ENCODE measurements at regions not wholly inside any gene's neighbourhood (a gene's known extent, or its start where the extent isn't known, plus 50 kb on each side); places are given as distances from the start of the nearest gene placed in this dataset.

GRCh38 chr6:67974931-67975330 is 660.2 kb upstream of the ADGRB3 start:
- TF ChIP-seq JUN (IDR thresholded peaks at IDR 0.05; ENCODE audit: low read depth, low read length) (no peak), FOSL1 (IDR thresholded peaks at IDR 0.05; ENCODE audit: insufficient read depth, low read depth, low read length) (no peak), CTCF (IDR thresholded peaks at IDR 0.05; ENCODE audit: control extremely low read depth in 1 of 3, insufficient read depth in 1 of 3, low read depth in 1 of 3, low read length in 3 of 3) (no peak), KDM1A (IDR thresholded peaks at IDR 0.05; ENCODE audit: borderline replicate concordance, low read length) (no peak), TBP (IDR thresholded peaks at IDR 0.05; ENCODE audit: low read depth, low read length) (no peak), CREB1 (IDR thresholded peaks at IDR 0.05) (no peak), MAFK (IDR thresholded peaks at IDR 0.05; ENCODE audit: low read depth, low read length) (no peak), JUND (IDR thresholded peaks at IDR 0.05; ENCODE audit: low read length) (no peak), SAP30 (IDR thresholded peaks at IDR 0.05; ENCODE audit: insufficient read depth, insufficient replicate concordance, low read length) (no peak), USF2 (IDR thresholded peaks at IDR 0.05; ENCODE audit: low read length) (no peak), EZH2 (IDR thresholded peaks at IDR 0.05; ENCODE audit: low read depth, low read length, severe bottlenecking) (no peak)
- TF ChIP-seq, protein P1, sequence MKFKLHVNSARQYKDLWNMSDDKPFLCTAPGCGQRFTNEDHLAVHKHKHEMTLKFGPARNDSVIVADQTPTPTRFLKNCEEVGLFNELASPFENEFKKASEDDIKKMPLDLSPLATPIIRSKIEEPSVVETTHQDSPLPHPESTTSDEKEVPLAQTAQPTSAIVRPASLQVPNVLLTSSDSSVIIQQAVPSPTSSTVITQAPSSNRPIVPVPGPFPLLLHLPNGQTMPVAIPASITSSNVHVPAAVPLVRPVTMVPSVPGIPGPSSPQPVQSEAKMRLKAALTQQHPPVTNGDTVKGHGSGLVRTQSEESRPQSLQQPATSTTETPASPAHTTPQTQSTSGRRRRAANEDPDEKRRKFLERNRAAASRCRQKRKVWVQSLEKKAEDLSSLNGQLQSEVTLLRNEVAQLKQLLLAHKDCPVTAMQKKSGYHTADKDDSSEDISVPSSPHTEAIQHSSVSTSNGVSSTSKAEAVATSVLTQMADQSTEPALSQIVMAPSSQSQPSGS (IDR thresholded peaks at IDR 0.05; ENCODE audit: low read length), result no peak

Data from H1 (cell line).